Activated CD8-positive, alpha-beta memory T cell treated with anti-CD3 and anti-CD28 coated beads for 48 hours (primary cell): ENCODE measurements at regions not wholly inside any gene's neighbourhood (a gene's known extent, or its start where the extent isn't known, plus 50 kb on each side); places are given as distances from the start of the nearest gene placed in this dataset.

Source experiments
- DNase-seq, 3 experiments: peaks; one replicate each; pipeline ENCODE4 v3.0.0-alpha.2; 2020; ENCODE audit warnings: low read depth in 2 of 3, low spot score in 2 of 3

- DNase-seq: no peak
Measured at GRCh38 chr1:29744684-29745490, 508.6 kb downstream of the PTPRU start.

- no peak for DNase-seq
Measured at GRCh38 chr1:29743931-29744330, 507.6 kb downstream of the PTPRU start.

GRCh38 chr1:29743264-29743663 is 506.9 kb downstream of the PTPRU start:
- DNase-seq: no peak

GRCh38 chr1:29739176-29739575 is 502.9 kb downstream of the PTPRU start:
- no peak for DNase-seq

GRCh38 chr1:29736582-29737188 is 500.4 kb downstream of the PTPRU start:
- DNase-seq: no peak

GRCh38 chr1:29732453-29732852 is 496.1 kb downstream of the PTPRU start:
- DNase-seq: no peak

GRCh38 chr1:29730623-29731022 is 494.3 kb downstream of the PTPRU start:
- DNase-seq: no peak

GRCh38 chr1:29729281-29729680 is 493.0 kb downstream of the PTPRU start:
- no peak for DNase-seq

- no peak for DNase-seq
Measured at GRCh38 chr1:29728703-29729102, 492.4 kb downstream of the PTPRU start.

GRCh38 chr1:29725262-29725661 is 488.9 kb downstream of the PTPRU start:
- no peak for DNase-seq

- no peak for DNase-seq
Measured at GRCh38 chr1:29722598-29722997, 486.3 kb downstream of the PTPRU start.

GRCh38 chr1:29719253-29719652 is 482.9 kb downstream of the PTPRU start:
- no peak for DNase-seq

- DNase-seq: no peak
Measured at GRCh38 chr1:29718791-29719190, 482.5 kb downstream of the PTPRU start.

GRCh38 chr1:29716306-29716705 is 480.0 kb downstream of the PTPRU start:
- no peak for DNase-seq

- no peak for DNase-seq
Measured at GRCh38 chr1:29713857-29714256, 477.5 kb downstream of the PTPRU start.

- DNase-seq: no peak
Measured at GRCh38 chr1:29712801-29713200, 476.5 kb downstream of the PTPRU start.

- DNase-seq: no peak
Measured at GRCh38 chr1:29712284-29712651, 475.9 kb downstream of the PTPRU start.

- no peak for DNase-seq
Measured at GRCh38 chr1:29711582-29712283, 475.4 kb downstream of the PTPRU start.

- DNase-seq: no peak
Measured at GRCh38 chr1:29709704-29710280, 473.5 kb downstream of the PTPRU start.

GRCh38 chr1:29708796-29709703 is 472.7 kb downstream of the PTPRU start:
- no peak for DNase-seq

- DNase-seq: no peak
Measured at GRCh38 chr1:29708381-29708780, 472.1 kb downstream of the PTPRU start.
